ENCODE measurements at regions not wholly inside any gene's neighbourhood (a gene's known extent, or its start where the extent isn't known, plus 50 kb on each side); places are given as distances from the start of the nearest gene placed in this dataset.

DNA sequence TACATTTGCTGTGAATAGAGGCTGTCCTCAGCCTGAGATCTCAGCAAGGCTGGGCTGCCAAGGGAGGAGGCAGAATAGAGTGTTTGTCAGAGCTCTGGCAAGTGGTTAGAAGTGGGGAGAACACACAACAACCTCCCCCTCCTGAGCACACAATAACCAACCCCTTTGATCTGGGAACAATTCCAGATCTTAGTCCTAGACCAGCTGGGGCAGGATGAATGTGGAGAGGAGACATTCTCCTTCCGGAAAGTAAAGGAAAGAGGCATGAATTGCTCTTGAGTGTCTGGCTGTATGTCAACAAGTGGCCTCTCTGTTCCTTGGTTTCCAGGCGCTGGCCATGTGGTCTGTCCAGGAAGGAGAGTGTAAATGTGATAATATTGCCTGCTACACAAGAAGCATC is 114.9 kb upstream of the TMTC4 start:
- TF ChIP-seq, protein P1, sequence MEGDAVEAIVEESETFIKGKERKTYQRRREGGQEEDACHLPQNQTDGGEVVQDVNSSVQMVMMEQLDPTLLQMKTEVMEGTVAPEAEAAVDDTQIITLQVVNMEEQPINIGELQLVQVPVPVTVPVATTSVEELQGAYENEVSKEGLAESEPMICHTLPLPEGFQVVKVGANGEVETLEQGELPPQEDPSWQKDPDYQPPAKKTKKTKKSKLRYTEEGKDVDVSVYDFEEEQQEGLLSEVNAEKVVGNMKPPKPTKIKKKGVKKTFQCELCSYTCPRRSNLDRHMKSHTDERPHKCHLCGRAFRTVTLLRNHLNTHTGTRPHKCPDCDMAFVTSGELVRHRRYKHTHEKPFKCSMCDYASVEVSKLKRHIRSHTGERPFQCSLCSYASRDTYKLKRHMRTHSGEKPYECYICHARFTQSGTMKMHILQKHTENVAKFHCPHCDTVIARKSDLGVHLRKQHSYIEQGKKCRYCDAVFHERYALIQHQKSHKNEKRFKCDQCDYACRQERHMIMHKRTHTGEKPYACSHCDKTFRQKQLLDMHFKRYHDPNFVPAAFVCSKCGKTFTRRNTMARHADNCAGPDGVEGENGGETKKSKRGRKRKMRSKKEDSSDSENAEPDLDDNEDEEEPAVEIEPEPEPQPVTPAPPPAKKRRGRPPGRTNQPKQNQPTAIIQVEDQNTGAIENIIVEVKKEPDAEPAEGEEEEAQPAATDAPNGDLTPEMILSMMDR (IDR thresholded peaks at IDR 0.05; ENCODE audit: control extremely low read depth in 1 of 3, insufficient read depth in 1 of 3, low read depth in 1 of 3, low read length in 3 of 3), result no peak
- TF ChIP-seq RAD21 (IDR thresholded peaks at IDR 0.05 in 1 of 2, conservative IDR thresholded peaks at IDR 0.05 in 1 of 2; ENCODE audit: low read depth in 2 of 2, low read length in 2 of 2) (no peak), SRF (IDR thresholded peaks at IDR 0.05; ENCODE audit: low read depth, low read length) (no peak), POLR2A (IDR thresholded peaks at IDR 0.05; ENCODE audit: control extremely low read depth in 1 of 2, low read depth in 2 of 2, low read length in 2 of 2) (no peak), ZNF274 (IDR thresholded peaks at IDR 0.05; ENCODE audit: borderline replicate concordance, extremely low read depth, low read length) (no peak), CHD2 (IDR thresholded peaks at IDR 0.05; ENCODE audit: low read length) (no peak)
